HG03442 (cell line): ENCODE measurements at regions not wholly inside any gene's neighbourhood (a gene's known extent, or its start where the extent isn't known, plus 50 kb on each side); places are given as distances from the start of the nearest gene placed in this dataset.
"Not testable (repeated sequence)": the region's sequence is repeated elsewhere in the genome, so short reads cannot be mapped to it uniquely, and the experiment has no call there.

Experiments used
- ATAC-seq: cut with Tn5 transposase; IDR thresholded peaks from one replicate; pipeline ENCODE4 v1.9.1; 2021; ENCODE audit warnings: mild to moderate bottlenecking, moderate library complexity; ENCODE audit not compliant: unreplicated experiment

DNA sequence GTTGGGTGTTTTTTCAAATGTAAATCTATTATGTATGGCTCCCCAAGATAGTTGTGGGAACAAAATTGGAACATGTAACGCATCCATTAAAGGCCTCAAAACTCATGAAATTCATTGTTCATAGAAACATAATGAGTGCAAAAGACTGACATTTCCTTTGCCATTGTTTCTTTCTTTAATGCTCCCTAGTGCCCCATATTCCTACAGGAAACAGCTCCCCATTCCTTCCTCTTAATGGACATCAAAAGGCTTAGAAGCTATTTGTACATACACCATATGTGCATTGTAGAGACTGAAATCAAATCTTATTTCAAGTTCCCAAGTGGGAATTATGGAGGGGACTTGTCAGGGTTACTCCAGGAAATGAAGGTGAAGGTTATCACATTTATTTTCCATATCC is 139.1 kb downstream of the AHR start:
- no peak for ATAC-seq

- not testable (repeated sequence) for ATAC-seq
These were observed 141.8 kb downstream of the AHR start for GRCh38 chr7:17440025-17440784.

GRCh38 chr7:17440831-17441230 is 142.4 kb downstream of the AHR start:
- no peak for ATAC-seq

DNA sequence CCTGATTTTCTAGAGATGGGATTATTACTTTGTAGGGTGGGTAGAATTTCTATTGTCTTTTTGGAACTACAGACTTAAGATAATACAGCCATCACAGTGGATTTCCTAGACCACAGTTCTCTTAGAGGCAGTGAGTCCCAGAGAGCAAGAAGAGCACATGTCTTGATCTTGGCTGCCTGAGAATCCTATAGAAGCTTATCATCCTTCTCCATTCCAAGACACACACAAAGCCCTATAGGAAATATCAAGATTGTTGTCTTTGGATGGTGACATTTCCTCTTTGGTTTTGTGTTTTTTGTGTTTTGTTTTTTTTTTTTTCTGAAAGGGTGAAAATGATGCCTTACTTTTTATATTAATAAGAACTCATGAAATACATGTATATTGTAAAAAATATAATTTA is 143.1 kb downstream of the AHR start:
- no peak for ATAC-seq

DNA sequence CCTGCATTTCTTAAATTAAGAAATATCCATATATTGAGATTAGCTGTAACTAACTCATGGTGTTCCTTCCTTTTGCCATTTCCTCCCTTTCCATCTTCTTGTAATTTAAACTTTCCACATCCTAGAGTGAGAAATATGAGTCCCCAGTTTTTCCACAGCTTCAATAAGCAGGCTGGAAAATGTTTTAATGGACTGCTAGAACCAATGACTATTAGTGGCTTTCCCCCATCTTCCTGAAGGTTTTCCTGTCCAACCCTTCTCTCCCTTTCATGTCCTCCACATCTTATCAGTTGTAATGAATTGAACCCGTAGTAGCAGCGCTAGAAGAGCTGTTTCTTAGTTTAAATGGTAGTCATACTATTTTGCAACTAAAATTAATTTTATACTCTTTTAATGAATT is 145.7 kb downstream of the AHR start:
- no peak for ATAC-seq

GRCh38 chr7:17444673-17445072 is 146.2 kb downstream of the AHR start:
- no peak for ATAC-seq

GRCh38 chr7:17446340-17446739 is 147.9 kb downstream of the AHR start:
- ATAC-seq: no peak

GRCh38 chr7:17447728-17448478 is 149.5 kb downstream of the AHR start:
- no peak for ATAC-seq

DNA sequence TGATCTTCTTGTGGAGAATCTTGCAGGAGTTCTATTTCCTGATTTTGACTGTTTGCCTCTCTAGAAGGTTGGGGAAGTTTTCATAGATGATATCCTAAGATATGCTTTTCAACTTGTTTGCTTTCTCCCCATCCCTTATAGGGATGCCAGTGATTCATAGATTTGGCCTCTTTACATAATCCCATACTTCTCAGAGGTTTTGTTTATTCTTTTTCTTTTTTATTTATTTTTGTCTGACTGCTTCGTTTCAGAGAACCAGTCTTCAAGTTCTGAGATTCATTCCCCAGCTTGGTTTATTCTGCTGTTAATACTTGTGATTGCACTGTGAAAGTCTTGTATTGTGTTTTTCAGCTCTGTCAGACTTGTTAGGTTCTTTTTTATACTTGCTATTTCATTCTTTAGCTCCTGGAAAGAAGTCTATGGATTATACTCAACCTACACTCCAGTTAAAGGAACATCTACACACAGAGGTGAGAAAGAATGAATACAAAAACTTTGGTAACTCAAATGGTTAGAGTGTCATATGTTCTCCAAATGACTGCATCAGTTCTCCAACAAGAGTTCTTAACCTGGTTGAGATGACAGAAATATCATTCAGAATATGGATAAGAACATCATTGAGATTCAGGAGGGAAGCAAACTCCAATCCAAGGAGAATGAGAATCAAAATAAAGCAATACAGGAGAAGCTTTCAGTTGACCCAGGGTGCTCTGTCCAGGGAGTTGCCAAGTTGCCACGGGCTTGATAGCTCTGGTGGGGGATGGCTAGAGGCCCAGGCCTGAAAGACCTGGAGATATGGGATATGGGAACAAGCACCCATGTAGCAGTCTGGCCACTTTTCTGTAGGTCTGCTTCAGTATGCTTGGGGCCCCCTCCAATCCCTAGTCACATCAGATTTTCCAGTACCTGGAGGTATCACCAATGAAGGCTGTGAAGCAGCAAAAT is 150.3 kb downstream of the AHR start:
- ATAC-seq: no peak

- no peak for ATAC-seq
These were observed 158.1 kb downstream of the AHR start for GRCh38 chr7:17456541-17456940.

- ATAC-seq: no peak
These were observed 161.5 kb downstream of the AHR start for GRCh38 chr7:17460001-17460400.

DNA sequence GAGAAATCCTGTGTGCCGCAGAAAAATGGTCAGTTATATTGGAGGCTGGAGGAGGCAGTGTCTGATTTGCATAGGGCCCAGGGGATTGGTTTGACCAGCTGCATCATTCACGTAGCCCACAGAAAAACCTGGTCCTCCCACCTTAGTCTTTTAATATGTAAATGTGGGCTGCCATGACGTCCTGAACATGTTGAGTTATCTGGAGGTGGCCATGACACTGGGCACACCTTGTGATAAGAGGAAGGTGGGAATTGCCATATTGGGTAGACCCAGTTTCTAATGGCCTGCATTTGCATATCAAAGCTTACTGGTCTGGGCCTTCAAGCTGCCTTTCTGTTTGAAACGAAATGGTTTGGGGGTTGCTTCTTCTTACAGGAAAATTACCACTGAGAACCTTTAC is 162.2 kb downstream of the AHR start:
- no peak for ATAC-seq

DNA sequence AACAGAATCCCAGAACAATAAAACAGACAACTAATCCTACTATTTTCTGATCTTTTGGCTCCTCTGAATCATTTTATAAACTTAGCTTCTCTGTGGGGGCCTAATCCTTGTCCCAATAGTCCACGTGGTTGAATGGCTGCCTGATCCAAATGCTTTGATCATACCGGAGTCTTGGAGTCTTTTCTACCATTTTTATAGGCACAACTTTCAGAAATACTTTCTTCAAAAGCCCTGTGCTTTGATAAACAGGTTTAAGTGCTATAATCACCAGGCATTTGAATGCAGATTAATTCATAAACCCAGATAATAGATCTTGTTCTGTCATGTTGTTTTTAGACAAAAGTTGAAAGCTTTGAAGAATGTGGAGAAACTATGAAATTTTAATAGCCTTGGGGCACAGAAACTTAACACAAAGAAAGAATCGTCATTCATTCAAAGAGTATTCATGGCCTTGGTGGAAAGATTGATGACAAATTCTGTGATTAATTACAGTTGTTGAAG is 163.7 kb downstream of the AHR start:
- no peak for ATAC-seq

GRCh38 chr7:17463511-17464085 is 165.1 kb downstream of the AHR start:
- ATAC-seq: no peak

DNA sequence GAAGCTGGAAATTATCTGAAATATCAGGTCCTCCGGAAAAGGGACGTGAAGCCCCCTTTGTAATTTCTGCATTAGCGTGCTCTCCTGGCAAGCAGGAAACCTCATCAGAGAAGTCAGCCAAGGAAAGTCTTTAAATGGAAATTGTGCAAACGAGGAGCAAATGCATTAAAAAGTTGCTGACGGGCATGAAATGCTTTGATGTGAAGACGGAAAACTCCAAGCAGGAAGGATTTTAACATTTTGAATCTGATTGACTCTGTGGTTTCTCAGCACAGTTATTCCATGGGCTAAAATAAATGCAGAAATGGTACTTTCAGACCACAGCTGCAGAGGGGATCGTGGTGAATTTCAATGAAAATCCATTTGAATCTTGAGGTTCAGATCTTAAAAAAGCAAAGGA is 167.8 kb downstream of the AHR start:
- no peak for ATAC-seq

- ATAC-seq: no peak
These were observed 169.0 kb downstream of the AHR start for GRCh38 chr7:17467386-17467945.

GRCh38 chr7:17471325-17471724 is 172.9 kb downstream of the AHR start:
- ATAC-seq: no peak

DNA sequence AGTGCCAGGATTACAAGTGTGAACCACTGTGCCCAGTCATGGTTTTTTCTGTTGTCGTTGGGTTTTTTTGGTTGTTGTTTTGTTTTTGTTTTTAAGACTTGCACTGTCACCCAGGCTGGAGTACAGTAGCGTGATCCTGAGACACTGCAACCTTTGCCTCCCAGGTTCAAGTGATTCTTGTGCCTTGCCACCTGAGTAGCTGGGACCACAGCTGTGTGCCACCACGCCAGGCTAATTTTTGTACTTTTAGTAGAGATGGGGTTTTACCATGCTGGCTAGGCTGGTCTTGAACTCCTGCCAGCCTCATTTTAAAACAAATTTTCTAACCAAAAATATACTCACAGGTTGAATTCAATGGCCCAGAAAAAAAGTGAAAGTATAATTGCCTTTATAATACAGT is 174.1 kb downstream of the AHR start:
- peak; percentile 28 for ATAC-seq

DNA sequence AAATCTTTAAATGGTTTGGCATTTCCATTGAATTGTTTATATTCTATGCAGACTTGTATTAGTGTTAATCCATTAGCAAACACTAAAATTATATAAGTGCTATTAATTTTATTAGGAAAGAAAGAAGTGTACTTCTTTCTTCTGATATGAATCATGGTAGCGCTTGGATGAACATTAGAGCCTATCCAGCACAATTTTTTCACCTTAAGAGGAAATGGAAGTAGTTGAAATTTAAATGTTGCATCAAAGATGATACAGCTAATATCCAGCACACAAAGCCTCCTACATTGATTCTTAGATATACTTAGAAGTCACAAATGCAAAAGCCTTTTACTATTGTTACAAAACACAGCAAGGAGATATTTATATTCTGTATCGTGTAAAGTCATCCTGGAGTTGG is 174.5 kb downstream of the AHR start:
- peak; percentile 49 for ATAC-seq

GRCh38 chr7:17474724-17475344 is 176.4 kb downstream of the AHR start:
- no peak for ATAC-seq
